K562 (cell line): ENCODE measurements at regions not wholly inside any gene's neighbourhood (a gene's known extent, or its start where the extent isn't known, plus 50 kb on each side); places are given as distances from the start of the nearest gene placed in this dataset.

ENCODE experiments used
- DNMT1 ChIP-seq: fragments of 450-650 bp; IDR thresholded peaks from 2 replicates; pipeline ENCODE4 v1.6.1; 2016; ENCODE audit warnings: antibody characterized with exemption, mild to moderate bottlenecking
- KLF6 ChIP-seq: fragments of 250-450 bp; sonication (Bioruptor Pico); IDR thresholded peaks from 2 replicates; pipeline ENCODE4 v1.4.0; 2020; ENCODE audit warnings: mild to moderate bottlenecking, moderate library complexity, borderline replicate concordance
- LEF1 ChIP-seq: fragments of 450-650 bp; IDR thresholded peaks from 2 replicates; pipeline ENCODE4 v1.6.1; 2016; ENCODE audit warnings: mild to moderate bottlenecking
- OTX1 ChIP-seq: fragments of 450-650 bp; formaldehyde crosslinking; IDR thresholded peaks from 2 replicates; pipeline ENCODE4 v1.4.0; 2022; ENCODE audit warnings: mild to moderate bottlenecking
- PTTG1 ChIP-seq: fragments of 450-650 bp; IDR thresholded peaks from 2 replicates; pipeline ENCODE4 v1.6.1; 2016; ENCODE audit warnings: low read depth, mild to moderate bottlenecking, missing genetic modification characterization, missing compliant biosample characterization
- RCOR1 ChIP-seq, 2 experiments: IDR thresholded peaks; 2 replicates each; pipeline ENCODE4 v1.6.1; 2012; ENCODE audit warnings: low read depth in 2 of 2, low read length in 2 of 2, borderline replicate concordance in 1 of 2, improper control_type of control experiment in 1 of 2
- TFAM ChIP-seq: fragments of 250-450 bp; sonication (Bioruptor Pico); conservative IDR thresholded peaks from 2 replicates; pipeline ENCODE4 v1.5.0; 2021; ENCODE audit warnings: mild to moderate bottlenecking, moderate library complexity
- TF ChIP-seq, protein P1 (sequence below): fragments of 450-650 bp; IDR thresholded peaks from 2 replicates; pipeline ENCODE4 v1.6.1; 2016; ENCODE audit warnings: mild to moderate bottlenecking, moderate library complexity
- TF ChIP-seq, protein P2 (sequence below): fragments of 250-450 bp; sonication (Bioruptor Pico); IDR thresholded peaks from 2 replicates; pipeline ENCODE4 v1.4.0; 2020; ENCODE audit warnings: mild to moderate bottlenecking
- TF ChIP-seq, protein P3 (sequence below): sonication (generic); formaldehyde crosslinking; IDR thresholded peaks from 2 replicates; pipeline ENCODE4 v1.9.0; 2022; ENCODE audit warnings: mild to moderate bottlenecking, missing genetic modification reagents
- TF ChIP-seq, protein P4 (sequence below), 2 experiments: IDR thresholded peaks in 1 of 2; conservative IDR thresholded peaks in 1 of 2; 2 replicates each; pipeline ENCODE4 v1.6.1; 2016; ENCODE audit warnings: low read depth in 2 of 2, mild to moderate bottlenecking in 1 of 2, missing compliant biosample characterization in 1 of 2, missing genetic modification characterization in 1 of 2, moderate library complexity in 1 of 2

DNA sequence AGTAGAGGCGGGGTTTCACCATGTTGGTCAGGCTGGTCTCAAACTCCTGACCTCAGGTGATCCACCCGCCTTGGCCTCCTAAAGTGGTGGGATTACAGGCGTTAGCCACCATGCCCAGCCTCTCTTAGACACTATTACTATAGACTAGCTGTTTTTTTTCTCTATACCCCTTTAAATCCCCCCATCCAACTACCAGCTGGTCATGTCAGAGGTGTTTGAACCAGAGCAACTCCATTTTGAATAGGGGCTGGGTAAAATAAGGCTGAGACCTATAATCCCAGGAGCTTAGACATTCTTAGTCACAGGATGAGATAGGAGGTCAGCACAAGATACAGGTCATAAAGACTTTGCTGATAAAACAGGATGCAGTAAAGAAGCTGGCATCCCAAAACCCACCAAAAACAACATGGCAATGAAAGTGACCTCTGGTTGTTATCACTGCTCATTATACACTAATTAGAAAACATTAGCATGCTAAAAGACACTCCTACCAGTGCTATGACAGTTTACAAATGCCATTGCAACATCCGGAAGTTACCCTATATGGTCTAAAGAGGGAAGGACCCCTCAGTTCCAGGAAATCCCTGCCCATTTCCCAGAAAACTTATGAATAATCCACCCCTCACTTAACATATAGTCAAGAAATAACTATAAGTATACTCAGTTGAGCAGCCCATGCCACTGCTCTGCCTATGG is 57.8 kb upstream of the GPD1L start (continued):
- TF ChIP-seq, protein P1, sequence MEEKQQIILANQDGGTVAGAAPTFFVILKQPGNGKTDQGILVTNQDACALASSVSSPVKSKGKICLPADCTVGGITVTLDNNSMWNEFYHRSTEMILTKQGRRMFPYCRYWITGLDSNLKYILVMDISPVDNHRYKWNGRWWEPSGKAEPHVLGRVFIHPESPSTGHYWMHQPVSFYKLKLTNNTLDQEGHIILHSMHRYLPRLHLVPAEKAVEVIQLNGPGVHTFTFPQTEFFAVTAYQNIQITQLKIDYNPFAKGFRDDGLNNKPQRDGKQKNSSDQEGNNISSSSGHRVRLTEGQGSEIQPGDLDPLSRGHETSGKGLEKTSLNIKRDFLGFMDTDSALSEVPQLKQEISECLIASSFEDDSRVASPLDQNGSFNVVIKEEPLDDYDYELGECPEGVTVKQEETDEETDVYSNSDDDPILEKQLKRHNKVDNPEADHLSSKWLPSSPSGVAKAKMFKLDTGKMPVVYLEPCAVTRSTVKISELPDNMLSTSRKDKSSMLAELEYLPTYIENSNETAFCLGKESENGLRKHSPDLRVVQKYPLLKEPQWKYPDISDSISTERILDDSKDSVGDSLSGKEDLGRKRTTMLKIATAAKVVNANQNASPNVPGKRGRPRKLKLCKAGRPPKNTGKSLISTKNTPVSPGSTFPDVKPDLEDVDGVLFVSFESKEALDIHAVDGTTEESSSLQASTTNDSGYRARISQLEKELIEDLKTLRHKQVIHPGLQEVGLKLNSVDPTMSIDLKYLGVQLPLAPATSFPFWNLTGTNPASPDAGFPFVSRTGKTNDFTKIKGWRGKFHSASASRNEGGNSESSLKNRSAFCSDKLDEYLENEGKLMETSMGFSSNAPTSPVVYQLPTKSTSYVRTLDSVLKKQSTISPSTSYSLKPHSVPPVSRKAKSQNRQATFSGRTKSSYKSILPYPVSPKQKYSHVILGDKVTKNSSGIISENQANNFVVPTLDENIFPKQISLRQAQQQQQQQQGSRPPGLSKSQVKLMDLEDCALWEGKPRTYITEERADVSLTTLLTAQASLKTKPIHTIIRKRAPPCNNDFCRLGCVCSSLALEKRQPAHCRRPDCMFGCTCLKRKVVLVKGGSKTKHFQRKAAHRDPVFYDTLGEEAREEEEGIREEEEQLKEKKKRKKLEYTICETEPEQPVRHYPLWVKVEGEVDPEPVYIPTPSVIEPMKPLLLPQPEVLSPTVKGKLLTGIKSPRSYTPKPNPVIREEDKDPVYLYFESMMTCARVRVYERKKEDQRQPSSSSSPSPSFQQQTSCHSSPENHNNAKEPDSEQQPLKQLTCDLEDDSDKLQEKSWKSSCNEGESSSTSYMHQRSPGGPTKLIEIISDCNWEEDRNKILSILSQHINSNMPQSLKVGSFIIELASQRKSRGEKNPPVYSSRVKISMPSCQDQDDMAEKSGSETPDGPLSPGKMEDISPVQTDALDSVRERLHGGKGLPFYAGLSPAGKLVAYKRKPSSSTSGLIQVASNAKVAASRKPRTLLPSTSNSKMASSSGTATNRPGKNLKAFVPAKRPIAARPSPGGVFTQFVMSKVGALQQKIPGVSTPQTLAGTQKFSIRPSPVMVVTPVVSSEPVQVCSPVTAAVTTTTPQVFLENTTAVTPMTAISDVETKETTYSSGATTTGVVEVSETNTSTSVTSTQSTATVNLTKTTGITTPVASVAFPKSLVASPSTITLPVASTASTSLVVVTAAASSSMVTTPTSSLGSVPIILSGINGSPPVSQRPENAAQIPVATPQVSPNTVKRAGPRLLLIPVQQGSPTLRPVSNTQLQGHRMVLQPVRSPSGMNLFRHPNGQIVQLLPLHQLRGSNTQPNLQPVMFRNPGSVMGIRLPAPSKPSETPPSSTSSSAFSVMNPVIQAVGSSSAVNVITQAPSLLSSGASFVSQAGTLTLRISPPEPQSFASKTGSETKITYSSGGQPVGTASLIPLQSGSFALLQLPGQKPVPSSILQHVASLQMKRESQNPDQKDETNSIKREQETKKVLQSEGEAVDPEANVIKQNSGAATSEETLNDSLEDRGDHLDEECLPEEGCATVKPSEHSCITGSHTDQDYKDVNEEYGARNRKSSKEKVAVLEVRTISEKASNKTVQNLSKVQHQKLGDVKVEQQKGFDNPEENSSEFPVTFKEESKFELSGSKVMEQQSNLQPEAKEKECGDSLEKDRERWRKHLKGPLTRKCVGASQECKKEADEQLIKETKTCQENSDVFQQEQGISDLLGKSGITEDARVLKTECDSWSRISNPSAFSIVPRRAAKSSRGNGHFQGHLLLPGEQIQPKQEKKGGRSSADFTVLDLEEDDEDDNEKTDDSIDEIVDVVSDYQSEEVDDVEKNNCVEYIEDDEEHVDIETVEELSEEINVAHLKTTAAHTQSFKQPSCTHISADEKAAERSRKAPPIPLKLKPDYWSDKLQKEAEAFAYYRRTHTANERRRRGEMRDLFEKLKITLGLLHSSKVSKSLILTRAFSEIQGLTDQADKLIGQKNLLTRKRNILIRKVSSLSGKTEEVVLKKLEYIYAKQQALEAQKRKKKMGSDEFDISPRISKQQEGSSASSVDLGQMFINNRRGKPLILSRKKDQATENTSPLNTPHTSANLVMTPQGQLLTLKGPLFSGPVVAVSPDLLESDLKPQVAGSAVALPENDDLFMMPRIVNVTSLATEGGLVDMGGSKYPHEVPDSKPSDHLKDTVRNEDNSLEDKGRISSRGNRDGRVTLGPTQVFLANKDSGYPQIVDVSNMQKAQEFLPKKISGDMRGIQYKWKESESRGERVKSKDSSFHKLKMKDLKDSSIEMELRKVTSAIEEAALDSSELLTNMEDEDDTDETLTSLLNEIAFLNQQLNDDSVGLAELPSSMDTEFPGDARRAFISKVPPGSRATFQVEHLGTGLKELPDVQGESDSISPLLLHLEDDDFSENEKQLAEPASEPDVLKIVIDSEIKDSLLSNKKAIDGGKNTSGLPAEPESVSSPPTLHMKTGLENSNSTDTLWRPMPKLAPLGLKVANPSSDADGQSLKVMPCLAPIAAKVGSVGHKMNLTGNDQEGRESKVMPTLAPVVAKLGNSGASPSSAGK = no peak
- TF ChIP-seq, protein P2, sequence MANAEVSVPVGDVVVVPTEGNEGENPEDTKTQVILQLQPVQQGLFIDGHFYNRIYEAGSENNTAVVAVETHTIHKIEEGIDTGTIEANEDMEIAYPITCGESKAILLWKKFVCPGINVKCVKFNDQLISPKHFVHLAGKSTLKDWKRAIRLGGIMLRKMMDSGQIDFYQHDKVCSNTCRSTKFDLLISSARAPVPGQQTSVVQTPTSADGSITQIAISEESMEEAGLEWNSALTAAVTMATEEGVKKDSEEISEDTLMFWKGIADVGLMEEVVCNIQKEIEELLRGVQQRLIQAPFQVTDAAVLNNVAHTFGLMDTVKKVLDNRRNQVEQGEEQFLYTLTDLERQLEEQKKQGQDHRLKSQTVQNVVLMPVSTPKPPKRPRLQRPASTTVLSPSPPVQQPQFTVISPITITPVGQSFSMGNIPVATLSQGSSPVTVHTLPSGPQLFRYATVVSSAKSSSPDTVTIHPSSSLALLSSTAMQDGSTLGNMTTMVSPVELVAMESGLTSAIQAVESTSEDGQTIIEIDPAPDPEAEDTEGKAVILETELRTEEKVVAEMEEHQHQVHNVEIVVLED (CRISPR knock-in tag) = peak; percentile 61
- TF ChIP-seq KLF6 (CRISPR knock-in tag) (peak; percentile 97), PTTG1 (tag) (peak; percentile 97), DNMT1 (no peak), TFAM (CRISPR knock-in tag) (no peak), LEF1 (no peak), OTX1 (CRISPR knock-in tag) (peak; percentile 58; the same call in 1 of the 2 replicates), RCOR1 (IDR thresholded peaks at IDR 0.05; ENCODE audit: borderline replicate concordance in 1 of 2, low read depth in 2 of 2, low read length in 2 of 2) (no peak)
- TF ChIP-seq, protein P3, sequence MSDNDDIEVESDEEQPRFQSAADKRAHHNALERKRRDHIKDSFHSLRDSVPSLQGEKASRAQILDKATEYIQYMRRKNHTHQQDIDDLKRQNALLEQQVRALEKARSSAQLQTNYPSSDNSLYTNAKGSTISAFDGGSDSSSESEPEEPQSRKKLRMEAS (CRISPR knock-in tag) = no peak
- TF ChIP-seq, protein P4, sequence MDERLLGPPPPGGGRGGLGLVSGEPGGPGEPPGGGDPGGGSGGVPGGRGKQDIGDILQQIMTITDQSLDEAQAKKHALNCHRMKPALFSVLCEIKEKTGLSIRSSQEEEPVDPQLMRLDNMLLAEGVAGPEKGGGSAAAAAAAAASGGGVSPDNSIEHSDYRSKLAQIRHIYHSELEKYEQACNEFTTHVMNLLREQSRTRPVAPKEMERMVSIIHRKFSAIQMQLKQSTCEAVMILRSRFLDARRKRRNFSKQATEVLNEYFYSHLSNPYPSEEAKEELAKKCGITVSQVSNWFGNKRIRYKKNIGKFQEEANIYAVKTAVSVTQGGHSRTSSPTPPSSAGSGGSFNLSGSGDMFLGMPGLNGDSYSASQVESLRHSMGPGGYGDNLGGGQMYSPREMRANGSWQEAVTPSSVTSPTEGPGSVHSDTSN (CRISPR knock-in tag; IDR thresholded peaks at IDR 0.05; ENCODE audit: low read depth) = no peak
- TF ChIP-seq, protein P4 (tag; conservative IDR thresholded peaks at IDR 0.05; ENCODE audit: low read depth) = peak; percentile 45; the same call in 1 of the 2 replicates
